ENCODE measurements at regions not wholly inside any gene's neighbourhood (a gene's known extent, or its start where the extent isn't known, plus 50 kb on each side); places are given as distances from the start of the nearest gene placed in this dataset.
"Not testable (repeated sequence)": the region's sequence is repeated elsewhere in the genome, so short reads cannot be mapped to it uniquely, and the experiment has no call there.

- Histone ChIP-seq H3K36me3 (no peaks in the 10 kb centered on the region), H3K27me3 (no peaks in the 10 kb centered on the region), H3K4me3 (no peak overlapping the region), H3K4me1 (no peaks in the 10 kb centered on the region), H3K27ac (no peak overlapping the region), H3K9me3 (no peaks in the 10 kb centered on the region)
- 73 to 83% methylated on average over 4 of the region's 4 CpGs for WGBS, 2 donors
- DNase-seq (no peak), FAIRE-seq (no peak), ATAC-seq (no peak)
- TF ChIP-seq CTCF (IDR thresholded peaks at IDR 0.05), result no peak
- intact Hi-C loops (cut with DNase I), result no loop called here
Measured at GRCh38 chr2:143926736-143927135, 593.2 kb downstream of the ZEB2 start.

- ATAC-seq; H3K27me3 ChIP-seq; H3K4me3 ChIP-seq; H3K9me3 ChIP-seq; FAIRE-seq; H3K4me1 ChIP-seq; intact Hi-C loops (cut with DNase I); H3K36me3 ChIP-seq; H3K27ac ChIP-seq: not testable (repeated sequence)
- WGBS, 2 donors, result 97 to 98% methylated on average over 16 to 29 of the region's 42 CpGs
- peak in 1 of 6 donors; percentile 34 for DNase-seq
Measured at GRCh38 chr2:143922261-143922830, 597.6 kb downstream of the ZEB2 start.

- DNase-seq, result no peak
- WGBS, 2 donors, result 94 to 97% methylated on average over 1 of the region's 1 CpG
- no peaks in the 10 kb centered on the region for H3K36me3 ChIP-seq
- no peak for ATAC-seq
- H3K4me1 ChIP-seq, result no peaks in the 10 kb centered on the region
- H3K4me3 ChIP-seq, result no peak overlapping the region
- TF ChIP-seq CTCF (IDR thresholded peaks at IDR 0.05), result no peak
- no peak overlapping the region for H3K27ac ChIP-seq
- no peaks in the 10 kb centered on the region for H3K9me3 ChIP-seq
- no peaks in the 10 kb centered on the region for H3K27me3 ChIP-seq
- intact Hi-C loops (cut with DNase I), result no loop called here
- FAIRE-seq, result no peak
Measured at GRCh38 chr2:143918465-143918989, 601.4 kb downstream of the ZEB2 start.

GRCh38 chr2:143916781-143917180 is 603.1 kb downstream of the ZEB2 start:
- DNase-seq (no peak), FAIRE-seq (no peak), ATAC-seq (no peak)
- intact Hi-C loops (cut with DNase I), result no loop called here
- no peak for TF ChIP-seq CTCF (IDR thresholded peaks at IDR 0.05)
- Histone ChIP-seq H3K9me3 (no peaks in the 10 kb centered on the region), H3K4me3 (no peak overlapping the region), H3K36me3 (no peaks in the 10 kb centered on the region), H3K27ac (no peak overlapping the region), H3K4me1 (no peaks in the 10 kb centered on the region), H3K27me3 (no peaks in the 10 kb centered on the region)

- WGBS, 2 donors, result 71 to 77% methylated on average over 13 of the region's 13 CpGs
- H3K36me3 ChIP-seq, result no peaks in the 10 kb centered on the region
- H3K27ac ChIP-seq, result no peak overlapping the region
- ATAC-seq (no peak), DNase-seq (no peak), FAIRE-seq (no peak)
- no peaks in the 10 kb centered on the region for H3K4me1 ChIP-seq
- H3K4me3 ChIP-seq, result no peak overlapping the region
- H3K27me3 ChIP-seq, result no peaks in the 10 kb centered on the region
- intact Hi-C loops (cut with DNase I), result no loop called here
- no peak for TF ChIP-seq CTCF (IDR thresholded peaks at IDR 0.05)
- no peaks in the 10 kb centered on the region for H3K9me3 ChIP-seq
Measured at GRCh38 chr2:143909577-143910353, 610.2 kb downstream of the ZEB2 start.

Data from pancreas (tissue), 10 donors.